ENCODE measurements at regions not wholly inside any gene's neighbourhood (a gene's known extent, or its start where the extent isn't known, plus 50 kb on each side); places are given as distances from the start of the nearest gene placed in this dataset.
"Not testable (repeated sequence)": the region's sequence is repeated elsewhere in the genome, so short reads cannot be mapped to it uniquely, and the experiment has no call there.

DNA sequence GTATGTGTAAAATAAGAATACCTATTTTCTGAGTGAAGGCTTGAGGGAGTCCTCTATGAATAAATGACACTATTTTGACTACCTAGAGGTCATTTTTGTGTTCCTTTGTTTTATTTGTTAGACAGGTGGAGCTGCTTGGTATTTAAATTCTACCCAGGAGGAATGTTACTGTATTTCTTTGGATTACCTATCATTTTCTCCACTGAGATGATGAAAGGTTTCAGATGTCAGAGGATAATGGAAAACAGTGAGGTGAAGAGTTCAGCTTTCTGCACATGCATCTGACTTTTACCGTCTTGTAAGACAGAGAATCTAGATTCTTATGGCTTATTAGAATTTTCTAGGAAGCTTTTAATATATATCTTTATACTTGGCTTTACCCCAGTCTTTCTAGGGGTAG is 689.8 kb upstream of the NXPH2 start:
- POLR2A ChIA-PET: no interaction called here
- CTCF ChIA-PET: no interaction called here

DNA sequence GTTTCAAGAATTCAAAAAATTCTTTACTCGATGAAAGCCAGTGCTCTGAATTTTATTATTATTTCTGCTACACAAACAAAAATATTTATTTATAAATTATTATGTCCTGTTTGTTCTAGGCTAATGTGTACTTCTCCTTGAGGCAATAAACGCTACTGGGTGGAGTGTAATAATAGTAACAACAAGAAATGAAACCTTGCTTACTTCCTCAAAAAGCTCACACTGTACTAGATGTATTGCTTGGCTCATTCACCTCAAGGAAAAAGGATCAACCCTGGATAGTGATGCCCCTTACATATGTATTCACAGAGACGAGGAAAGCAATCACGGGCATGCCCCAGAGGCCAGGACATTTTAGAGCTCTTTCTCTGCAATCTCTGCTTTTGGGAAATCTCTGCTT is 685.6 kb upstream of the NXPH2 start:
- ChIA-PET POLR2A (no interaction called here), CTCF (no interaction called here)

DNA sequence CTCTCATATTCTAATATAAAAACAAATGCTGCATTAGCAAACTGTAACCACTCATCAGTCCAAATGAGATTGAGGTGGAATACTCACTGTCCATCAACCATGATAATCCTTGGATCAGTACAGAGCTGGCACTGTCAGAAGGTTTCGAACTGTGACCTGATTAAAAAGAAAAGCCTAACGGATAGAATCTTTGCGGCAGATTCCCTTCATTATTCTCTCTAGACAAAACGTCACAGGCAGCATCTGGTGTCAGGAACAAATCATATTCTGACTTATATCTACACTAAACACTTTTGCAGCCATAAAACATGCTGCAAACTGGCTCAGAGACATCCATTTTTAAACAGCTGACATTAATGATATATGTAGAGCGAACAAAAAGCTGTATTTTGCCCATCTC is 677.7 kb upstream of the NXPH2 start:
- ChIA-PET CTCF (no interaction called here), POLR2A (no interaction called here)

DNA sequence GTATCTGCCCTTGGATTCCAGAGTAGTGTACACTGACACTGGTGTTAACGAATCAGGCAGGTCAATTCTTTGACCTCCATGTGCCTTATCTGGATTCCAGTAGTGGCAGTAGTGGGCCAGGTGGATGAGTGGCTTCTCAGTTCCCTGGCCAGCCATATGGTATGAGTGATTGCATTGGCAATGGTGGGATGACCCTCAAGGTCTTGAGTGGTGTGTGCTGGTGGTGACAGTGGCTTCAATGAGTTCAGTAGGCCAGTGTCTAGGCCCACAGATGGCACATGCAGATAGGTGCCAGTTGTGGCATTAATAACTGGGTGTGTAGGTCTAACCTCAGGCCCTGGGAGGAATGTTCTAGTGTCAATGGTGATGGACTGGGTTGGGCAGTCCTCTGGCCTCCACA is 674.1 kb upstream of the NXPH2 start:
- POLR2A ChIA-PET: no interaction called here
- CTCF ChIA-PET: no interaction called here

DNA sequence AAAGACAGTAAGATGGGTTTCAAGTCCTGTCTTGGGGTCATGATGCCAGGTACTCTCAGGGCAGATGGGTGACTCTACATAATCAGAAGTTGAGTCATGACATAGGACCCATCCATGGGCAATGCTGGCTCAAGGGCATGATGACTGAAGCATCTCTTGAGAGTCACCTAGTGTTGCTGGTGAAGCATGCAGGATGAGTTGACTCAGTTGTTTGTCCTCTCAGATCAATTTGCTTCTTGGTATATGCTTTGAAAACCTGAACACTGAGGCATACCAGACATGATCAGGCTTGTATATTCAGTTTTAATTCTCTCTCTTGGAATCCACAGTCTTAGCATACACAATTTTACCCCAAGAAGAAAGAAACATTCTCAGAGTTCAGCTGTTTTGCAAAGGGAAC is 658.9 kb upstream of the NXPH2 start:
- CTCF ChIA-PET: no interaction called here
- POLR2A ChIA-PET: no interaction called here

DNA sequence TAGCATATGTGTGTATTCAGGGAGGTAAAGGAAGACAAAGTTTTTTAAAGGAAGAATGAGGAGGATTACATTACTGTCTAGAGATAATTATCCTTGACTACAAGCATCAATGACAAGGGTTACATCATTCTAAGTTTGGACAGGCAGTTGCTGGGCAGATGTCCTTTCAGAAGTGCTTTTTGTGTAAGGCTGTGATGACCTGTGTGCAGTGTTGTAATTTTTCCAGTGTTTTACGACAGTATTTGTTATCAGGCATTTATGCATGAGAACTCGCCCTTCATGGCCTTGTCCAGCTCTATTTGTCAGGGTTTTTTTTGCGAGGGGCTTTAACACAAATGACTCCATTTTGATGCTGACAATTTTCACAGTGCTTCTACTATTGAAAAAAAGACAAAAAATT is 658.3 kb upstream of the NXPH2 start:
- CTCF ChIA-PET: no interaction called here

DNA sequence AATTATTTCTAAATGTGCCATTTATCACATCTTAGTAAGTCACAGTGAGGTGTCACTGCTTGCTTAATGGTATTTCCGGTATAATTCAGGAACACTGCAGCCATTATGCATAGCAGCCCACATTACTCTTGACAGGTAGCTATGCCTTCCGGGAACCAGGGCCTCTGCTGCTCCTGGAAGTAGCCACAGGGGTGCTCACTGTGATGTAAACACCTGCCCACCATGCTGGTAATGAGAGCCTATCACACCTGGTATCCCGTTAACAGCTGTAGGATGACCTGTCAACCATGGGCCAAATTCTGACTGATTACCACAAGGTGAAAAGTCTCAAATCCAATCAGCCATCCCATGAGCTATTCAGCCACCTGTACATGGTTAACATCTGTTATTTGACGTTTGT is 647.0 kb upstream of the NXPH2 start:
- ChIA-PET POLR2A (no interaction called here), CTCF (no interaction called here)

More for the DNA sequence above, 658.3 kb upstream of the NXPH2 start:
- POLR2A ChIA-PET: no interaction called here

DNA sequence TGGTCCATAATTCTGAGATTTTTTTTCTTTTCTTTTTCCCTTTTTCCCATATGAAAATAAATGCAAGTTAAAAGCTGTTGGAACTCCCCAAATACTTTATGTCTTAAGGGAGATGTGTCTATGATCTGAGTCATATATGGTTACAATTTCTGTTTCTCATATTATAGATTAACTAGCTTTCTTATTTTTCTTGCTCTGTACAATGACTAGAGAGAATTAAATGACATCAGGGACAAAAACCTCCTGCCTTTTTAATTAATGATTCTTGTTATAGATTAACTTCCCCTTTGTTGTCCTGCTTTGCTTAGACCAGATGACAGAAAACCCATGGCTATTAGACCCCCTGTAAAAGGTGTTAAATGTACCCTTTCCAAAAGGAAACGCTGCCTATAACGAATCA is 643.9 kb upstream of the NXPH2 start:
- ChIA-PET CTCF (interaction anchor here (1.1 kb wide), 1 partner anchor 1037 kb away, joined by 5 read pairs; no protein-coding TSS in a partner anchor), POLR2A (no interaction called here)

DNA sequence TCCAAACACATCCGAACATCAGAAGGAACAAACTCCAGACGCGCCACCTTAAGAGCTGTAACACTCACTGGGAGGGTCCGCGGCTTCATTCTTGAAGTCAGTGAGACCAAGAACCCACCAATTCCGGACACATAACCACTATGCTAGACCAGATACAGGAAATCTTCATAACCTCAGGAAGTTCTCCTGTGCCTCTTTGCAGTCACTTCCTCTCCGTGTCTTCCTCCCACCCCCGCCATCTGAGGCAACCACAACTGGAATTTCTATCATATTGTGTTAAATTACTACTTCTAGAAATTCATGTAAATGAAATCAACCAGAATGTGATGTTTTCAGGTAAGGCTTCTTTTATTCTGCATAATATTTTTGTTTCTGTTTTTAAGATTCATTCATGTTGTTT is 631.0 kb upstream of the NXPH2 start:
- POLR2A ChIA-PET: no interaction called here
- CTCF ChIA-PET: no interaction called here

DNA sequence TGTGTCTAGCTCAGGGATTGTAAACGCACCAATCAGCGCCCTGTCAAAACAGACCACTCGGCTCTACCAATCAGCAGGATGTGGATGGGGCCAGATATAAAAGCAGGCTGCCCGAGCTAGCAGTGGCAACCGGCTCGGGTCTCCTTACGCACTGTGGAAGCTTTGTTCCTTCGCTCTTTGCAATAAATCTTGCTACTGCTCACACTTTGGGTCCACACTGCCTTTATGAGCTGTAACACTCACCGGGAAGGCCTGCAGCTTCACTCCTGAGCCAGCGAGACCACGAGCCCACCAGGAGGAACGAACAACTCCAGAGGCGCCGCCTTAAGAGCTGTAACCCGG is 630.6 kb upstream of the NXPH2 start:
- POLR2A ChIA-PET, CTCF ChIA-PET: not testable (repeated sequence)

DNA sequence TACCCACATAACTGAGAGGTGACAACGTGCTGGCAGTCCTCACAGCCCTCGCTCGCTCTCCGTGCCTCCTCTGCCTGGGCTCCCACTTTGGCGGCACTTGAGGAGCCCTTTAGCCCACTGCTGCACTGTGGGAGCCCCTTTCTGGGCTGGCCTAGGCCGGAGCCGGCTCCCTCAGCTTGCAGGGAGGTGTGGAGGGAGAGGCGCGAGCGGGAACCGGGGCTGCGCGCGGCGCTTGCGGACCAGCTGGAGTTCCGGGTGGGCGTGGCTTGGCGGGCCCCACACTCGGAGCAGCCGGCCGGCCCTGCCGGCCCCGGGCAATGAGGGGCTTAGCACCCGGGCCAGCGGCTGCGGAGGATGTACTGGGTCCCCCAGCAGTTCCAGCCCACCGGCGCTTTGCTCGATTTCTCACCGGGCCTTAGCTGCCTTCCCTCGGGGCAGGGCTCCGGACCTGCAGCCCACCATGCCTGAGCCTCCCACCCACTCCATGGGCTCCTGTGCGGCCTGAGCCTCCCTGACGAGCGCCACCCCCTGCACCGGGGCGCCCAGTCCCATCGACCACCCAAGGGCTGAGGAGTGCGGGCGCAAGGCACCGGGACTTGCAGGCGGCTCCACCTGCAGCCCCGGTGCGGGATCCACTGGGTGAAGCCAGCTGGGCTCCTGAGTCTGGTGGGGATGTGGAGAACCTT is 630.1 kb upstream of the NXPH2 start:
- POLR2A ChIA-PET, CTCF ChIA-PET: not testable (repeated sequence)

DNA sequence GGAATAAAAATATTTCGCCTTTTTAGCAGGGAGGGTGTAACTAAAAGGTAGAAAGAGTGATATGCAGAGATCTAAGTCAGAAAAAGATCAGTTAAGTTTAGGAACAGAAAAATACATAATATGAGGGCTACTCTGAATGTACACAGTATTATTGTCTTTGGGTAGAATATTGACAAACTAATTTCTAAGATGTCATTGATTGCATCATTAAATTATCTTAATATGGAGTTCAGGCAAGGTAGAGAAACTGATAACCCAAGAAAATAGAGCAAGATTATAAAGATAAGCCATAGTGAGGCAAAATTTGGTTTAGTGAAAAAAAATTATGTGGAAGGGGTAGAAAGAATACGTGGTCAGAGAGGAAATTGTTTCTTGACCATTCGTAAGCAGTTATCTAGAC is 629.0 kb upstream of the NXPH2 start:
- ChIA-PET POLR2A (no interaction called here), CTCF (no interaction called here)

DNA sequence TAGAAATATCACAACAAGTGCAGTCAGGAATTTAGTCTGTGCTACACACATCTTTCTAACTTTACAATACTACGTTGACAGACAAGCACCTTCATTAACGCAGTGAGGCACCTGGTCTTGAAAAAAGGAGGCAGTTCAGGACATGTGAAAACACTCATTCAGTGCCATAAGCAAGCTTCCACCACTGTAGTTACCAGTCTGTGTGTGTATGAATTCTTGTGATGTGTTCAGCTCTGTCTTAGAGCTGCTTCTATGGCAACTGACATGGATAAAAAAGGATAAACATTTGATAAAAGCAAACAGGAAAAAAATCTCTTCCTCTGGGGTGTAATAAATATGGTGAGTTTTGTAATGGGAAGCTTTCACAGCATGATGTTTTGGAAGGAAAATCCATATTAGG is 623.8 kb upstream of the NXPH2 start:
- CTCF ChIA-PET: no interaction called here
- POLR2A ChIA-PET: no interaction called here

DNA sequence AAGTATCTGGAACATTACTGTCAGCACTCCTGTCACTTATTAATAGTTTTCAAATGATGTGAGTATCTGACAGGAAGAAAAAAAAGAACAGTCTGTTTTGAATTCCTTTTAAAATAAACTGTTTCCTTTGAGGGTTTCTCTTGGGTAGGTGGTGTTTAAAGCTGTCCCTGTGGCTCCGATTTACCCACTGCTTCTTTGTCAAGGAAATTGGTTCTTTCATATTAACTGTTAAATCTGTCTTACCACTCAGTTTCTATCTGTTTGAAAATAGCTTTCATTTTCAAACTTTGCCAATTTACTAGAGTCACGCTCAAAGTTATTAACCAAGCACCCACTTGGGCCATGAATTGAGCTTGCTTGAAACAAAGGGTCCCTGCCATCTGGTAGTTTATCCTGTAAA is 614.6 kb upstream of the NXPH2 start:
- POLR2A ChIA-PET: no interaction called here
- CTCF ChIA-PET: interaction anchor here (0.6 kb wide), 1 partner anchor 11 kb away, joined by 4 read pairs; no protein-coding TSS in a partner anchor

DNA sequence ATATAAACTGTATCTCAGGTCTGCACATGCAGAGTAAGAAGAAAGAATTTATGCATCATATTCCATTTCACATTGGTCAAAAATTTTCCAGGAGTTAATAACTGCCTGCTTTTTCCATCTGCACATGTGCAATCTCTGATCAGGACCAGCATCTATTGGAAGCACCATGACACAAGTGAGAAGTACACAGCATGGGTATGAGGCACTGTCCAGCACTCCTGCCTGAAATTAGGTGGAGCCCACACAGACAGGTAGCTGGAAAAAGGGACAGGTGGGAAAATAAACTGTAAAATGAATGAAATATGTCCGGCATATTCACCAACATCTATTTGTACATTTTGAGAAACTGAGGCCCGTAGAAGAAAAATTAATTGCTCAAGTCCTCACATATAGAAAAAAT is 609.2 kb upstream of the NXPH2 start:
- ChIA-PET POLR2A (no interaction called here), CTCF (no interaction called here)

DNA sequence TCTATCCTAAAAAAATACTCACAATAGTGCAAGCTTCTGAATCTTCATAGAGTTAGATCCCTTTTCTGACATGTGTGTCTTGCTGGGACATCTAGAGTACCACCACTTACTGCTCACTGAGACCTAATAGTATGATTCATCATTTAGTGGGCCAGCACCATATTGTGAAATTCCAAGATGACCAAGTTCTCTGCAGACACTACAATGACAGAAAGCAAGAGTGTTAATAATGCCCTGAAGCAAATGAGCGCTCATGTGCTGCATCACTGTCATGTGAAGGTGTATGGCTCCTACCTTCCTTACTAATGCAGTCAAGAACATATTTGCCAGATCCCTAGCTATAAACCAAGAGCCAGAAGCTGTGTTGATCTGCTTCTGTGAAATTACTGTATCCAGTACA is 606.2 kb upstream of the NXPH2 start:
- CTCF ChIA-PET: no interaction called here
- POLR2A ChIA-PET: no interaction called here

DNA sequence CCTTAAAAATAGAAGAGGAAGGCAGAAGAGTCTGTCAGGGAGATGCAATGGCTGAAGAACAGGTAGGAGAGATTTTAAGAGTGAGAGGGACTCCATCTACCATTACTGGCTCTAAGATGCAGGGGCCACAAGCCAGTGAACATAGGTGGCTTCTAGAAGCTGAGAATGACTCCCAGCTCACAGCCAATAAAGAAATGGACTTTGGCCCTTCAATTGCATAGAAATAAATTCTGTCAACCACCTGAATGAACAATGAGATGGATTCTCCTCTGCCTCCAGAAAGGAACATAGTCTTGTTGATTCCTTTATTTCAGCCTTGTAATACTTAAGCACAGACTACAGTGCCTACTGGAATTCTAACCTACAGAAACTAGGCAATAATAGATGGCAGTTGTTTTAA is 603.3 kb upstream of the NXPH2 start:
- ChIA-PET POLR2A (no interaction called here), CTCF (no interaction called here)

DNA sequence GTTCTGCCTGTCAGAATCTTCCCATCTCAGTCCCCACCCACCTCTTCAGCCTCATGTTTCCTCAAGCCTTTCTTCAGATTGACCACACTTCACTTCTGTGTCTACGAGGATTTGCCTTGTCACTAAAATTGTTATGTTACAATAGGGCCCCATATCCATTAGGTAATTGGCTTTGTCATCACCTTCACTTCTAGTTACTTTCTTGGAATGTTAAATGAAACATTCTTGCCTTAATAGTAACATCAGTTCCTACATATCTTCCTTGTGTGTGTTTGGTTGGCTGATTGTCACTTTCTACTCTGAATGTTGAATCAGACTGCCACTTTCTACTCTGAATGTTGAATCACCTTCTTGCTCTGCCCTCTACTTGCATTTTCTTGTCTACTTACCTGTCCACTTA is 599.9 kb upstream of the NXPH2 start:
- POLR2A ChIA-PET: no interaction called here
- CTCF ChIA-PET: no interaction called here

DNA sequence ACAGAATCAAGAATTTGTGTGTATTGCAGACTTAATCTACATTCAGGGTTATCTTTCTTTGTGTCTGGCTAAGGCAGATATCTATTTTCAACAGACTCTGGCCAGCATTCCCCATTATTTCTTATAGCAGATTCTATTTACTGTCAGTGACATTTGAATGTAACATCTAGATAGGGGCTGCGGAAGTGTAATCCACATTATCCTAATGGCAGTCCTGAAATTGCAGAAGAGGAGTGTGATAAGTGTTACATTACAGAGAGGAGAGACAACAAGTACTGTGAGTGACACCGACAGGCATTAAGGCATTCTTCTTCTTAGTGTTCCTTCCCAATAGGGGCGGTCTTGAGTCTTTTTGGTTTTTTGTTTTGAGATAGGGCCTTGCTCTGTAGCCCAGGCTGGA is 598.2 kb upstream of the NXPH2 start:
- CTCF ChIA-PET: no interaction called here
- POLR2A ChIA-PET: no interaction called here

DNA sequence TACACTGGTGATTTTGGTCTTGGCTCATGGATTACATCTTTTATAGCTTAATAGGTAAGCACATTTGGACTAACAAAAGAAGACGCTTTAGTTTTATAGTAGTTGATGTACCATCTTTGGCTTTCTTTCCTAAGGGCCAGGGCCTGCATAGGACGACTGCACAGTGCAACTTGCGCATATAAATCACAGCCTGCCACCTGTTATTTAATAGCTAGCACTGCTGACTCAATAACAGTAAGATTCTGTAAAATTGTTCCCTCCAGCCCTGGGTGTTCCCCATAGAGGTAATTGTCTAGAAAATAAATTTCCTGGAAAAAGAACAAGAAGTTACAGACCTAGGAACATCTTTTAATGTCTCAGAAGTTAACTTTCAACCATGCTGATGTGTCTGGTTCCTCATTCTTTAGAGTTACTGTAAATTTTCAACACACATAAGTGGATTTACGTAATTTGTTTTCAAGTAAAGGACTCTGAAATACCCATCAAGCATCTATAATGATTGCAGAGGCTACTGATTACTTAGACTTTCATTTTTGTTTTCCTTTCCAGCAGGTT is 594.2 kb upstream of the NXPH2 start:
- POLR2A ChIA-PET: no interaction called here

DNA sequence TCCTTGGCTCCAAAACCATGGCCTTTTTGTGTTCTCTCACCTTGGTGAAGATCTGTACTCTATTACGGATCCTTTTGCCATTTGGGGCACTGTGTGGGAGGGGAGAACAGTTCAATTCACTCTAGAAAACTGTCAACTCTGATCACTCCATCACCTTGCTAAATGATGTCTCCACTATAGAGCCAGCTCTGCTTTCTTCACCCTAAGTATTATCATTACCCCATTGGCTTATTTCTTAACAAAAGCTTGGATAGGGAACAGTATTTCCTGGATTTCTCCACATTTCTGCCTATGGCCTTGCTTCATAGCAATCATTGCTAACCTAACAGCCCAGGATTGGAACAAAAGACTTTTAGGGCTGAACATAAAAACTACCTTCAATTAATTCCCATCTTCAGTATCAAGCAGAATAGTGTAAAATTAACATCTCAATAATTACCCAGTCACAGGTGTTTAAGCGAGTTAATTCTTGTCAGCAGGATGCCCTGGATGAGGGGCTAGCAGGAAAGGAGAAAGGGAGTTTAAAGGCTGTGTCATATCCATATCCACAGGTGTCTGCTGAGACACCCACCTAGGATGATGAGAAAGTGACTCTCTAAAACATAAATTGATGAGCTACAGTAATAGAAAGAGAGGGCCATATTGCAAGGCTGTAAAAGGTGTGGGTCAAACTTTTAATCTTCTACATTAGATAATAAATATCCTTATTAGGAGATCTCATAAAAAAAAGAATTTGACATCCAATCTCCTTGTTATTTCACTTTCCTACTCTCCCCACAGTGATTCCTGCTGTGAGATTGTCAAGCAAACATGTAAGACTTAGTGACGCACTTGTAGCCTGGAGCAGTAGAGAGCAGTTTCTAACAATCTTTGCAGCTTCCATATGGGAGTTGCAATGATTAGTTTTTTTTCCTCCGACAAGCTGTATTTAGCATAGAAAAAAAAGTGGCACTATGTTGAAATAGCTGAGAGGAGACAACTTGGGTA is 589.5 kb upstream of the NXPH2 start:
- ChIA-PET CTCF (no interaction called here), POLR2A (no interaction called here)

More for the DNA sequence above, 594.2 kb upstream of the NXPH2 start:
- CTCF ChIA-PET: no interaction called here

DNA sequence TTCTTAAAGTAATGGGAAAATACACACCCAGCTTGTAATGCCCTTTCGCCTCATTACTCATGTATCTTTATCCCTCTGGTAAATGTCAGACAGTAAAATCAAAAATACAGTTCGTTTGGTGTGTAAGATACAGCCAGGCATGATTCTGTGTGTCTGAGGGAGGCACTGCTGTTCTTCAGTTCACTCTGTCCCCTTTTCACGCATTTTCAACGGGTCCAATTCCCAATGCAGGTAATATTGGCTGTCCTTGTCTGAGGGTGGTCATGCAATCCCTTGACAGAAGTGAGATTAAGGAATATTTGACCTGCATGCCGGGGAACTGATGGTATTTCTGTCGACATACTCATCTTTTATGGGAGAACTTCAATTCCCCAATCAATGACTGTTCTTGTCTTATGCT is 587.2 kb upstream of the NXPH2 start:
- ChIA-PET CTCF (no interaction called here), POLR2A (no interaction called here)
